ENCODE measurements at regions not wholly inside any gene's neighbourhood (a gene's known extent, or its start where the extent isn't known, plus 50 kb on each side); places are given as distances from the start of the nearest gene placed in this dataset.

DNA sequence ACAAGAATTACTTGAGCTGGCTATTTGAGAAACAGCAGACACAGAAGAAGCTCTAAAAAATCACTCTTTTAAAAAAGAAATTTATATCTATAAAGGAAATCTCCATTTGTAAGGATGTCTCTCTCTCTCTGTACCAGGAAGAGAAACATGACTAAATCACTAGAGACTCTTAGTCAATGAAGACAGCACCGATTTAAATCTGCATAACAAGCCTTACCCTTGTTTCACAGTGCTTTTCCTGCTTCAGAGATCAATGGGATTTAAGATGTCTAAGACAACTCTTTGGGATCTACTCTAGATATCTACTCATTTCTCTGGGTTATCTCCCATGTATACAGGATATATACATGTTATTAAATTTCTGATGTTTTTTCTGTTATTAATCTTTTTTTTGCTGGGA, 359.2 kb upstream of the RND3 start:
- no peak for TF ChIP-seq YY1 (IDR thresholded peaks at IDR 0.05)
- TF ChIP-seq, protein P1, sequence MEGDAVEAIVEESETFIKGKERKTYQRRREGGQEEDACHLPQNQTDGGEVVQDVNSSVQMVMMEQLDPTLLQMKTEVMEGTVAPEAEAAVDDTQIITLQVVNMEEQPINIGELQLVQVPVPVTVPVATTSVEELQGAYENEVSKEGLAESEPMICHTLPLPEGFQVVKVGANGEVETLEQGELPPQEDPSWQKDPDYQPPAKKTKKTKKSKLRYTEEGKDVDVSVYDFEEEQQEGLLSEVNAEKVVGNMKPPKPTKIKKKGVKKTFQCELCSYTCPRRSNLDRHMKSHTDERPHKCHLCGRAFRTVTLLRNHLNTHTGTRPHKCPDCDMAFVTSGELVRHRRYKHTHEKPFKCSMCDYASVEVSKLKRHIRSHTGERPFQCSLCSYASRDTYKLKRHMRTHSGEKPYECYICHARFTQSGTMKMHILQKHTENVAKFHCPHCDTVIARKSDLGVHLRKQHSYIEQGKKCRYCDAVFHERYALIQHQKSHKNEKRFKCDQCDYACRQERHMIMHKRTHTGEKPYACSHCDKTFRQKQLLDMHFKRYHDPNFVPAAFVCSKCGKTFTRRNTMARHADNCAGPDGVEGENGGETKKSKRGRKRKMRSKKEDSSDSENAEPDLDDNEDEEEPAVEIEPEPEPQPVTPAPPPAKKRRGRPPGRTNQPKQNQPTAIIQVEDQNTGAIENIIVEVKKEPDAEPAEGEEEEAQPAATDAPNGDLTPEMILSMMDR (IDR thresholded peaks at IDR 0.05; ENCODE audit: low read depth, low read length, missing input control) = no peak
- no peak for TF ChIP-seq GABPA (IDR thresholded peaks at IDR 0.05 in 1 of 2, conservative IDR thresholded peaks at IDR 0.05 in 1 of 2)
- no peak for TF ChIP-seq EGR1 (IDR thresholded peaks at IDR 0.05; ENCODE audit: low read depth in 2 of 2)
- no peak for TF ChIP-seq RAD21 (IDR thresholded peaks at IDR 0.05)
- TF ChIP-seq JUND (IDR thresholded peaks at IDR 0.05) = no peak
- TF ChIP-seq, protein P2, sequence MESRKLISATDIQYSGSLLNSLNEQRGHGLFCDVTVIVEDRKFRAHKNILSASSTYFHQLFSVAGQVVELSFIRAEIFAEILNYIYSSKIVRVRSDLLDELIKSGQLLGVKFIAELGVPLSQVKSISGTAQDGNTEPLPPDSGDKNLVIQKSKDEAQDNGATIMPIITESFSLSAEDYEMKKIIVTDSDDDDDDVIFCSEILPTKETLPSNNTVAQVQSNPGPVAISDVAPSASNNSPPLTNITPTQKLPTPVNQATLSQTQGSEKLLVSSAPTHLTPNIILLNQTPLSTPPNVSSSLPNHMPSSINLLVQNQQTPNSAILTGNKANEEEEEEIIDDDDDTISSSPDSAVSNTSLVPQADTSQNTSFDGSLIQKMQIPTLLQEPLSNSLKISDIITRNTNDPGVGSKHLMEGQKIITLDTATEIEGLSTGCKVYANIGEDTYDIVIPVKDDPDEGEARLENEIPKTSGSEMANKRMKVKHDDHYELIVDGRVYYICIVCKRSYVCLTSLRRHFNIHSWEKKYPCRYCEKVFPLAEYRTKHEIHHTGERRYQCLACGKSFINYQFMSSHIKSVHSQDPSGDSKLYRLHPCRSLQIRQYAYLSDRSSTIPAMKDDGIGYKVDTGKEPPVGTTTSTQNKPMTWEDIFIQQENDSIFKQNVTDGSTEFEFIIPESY (IDR thresholded peaks at IDR 0.05) = no peak
- no peak for TF ChIP-seq TAF1 (conservative IDR thresholded peaks at IDR 0.05)
- TF ChIP-seq, protein P3, sequence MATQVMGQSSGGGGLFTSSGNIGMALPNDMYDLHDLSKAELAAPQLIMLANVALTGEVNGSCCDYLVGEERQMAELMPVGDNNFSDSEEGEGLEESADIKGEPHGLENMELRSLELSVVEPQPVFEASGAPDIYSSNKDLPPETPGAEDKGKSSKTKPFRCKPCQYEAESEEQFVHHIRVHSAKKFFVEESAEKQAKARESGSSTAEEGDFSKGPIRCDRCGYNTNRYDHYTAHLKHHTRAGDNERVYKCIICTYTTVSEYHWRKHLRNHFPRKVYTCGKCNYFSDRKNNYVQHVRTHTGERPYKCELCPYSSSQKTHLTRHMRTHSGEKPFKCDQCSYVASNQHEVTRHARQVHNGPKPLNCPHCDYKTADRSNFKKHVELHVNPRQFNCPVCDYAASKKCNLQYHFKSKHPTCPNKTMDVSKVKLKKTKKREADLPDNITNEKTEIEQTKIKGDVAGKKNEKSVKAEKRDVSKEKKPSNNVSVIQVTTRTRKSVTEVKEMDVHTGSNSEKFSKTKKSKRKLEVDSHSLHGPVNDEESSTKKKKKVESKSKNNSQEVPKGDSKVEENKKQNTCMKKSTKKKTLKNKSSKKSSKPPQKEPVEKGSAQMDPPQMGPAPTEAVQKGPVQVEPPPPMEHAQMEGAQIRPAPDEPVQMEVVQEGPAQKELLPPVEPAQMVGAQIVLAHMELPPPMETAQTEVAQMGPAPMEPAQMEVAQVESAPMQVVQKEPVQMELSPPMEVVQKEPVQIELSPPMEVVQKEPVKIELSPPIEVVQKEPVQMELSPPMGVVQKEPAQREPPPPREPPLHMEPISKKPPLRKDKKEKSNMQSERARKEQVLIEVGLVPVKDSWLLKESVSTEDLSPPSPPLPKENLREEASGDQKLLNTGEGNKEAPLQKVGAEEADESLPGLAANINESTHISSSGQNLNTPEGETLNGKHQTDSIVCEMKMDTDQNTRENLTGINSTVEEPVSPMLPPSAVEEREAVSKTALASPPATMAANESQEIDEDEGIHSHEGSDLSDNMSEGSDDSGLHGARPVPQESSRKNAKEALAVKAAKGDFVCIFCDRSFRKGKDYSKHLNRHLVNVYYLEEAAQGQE (IDR thresholded peaks at IDR 0.05) = no peak
- no peak for TF ChIP-seq NR2F2 (IDR thresholded peaks at IDR 0.05)
- TF ChIP-seq, protein P4, sequence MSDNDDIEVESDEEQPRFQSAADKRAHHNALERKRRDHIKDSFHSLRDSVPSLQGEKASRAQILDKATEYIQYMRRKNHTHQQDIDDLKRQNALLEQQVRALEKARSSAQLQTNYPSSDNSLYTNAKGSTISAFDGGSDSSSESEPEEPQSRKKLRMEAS (IDR thresholded peaks at IDR 0.05) = no peak
- no peak for TF ChIP-seq RXRA (IDR thresholded peaks at IDR 0.05)
- TF ChIP-seq SP1 (IDR thresholded peaks at IDR 0.05) = no peak

Data from liver (tissue), 3 donors.